Body of pancreas (tissue), 4 donors: ENCODE measurements at regions not wholly inside any gene's neighbourhood (a gene's known extent, or its start where the extent isn't known, plus 50 kb on each side); places are given as distances from the start of the nearest gene placed in this dataset.

ENCODE experiments used
- ATAC-seq: fragments of 150-250 bp; one replicate; pipeline ENCODE4 v1.9.1; 2016
- DNase-seq, 4 donors: peaks; one replicate each; pipeline ENCODE4 v3.0.0-alpha.2; 2019
- H3K27ac ChIP-seq, 4 donors: fragments of 200-600 bp; sonication (generic); 1 replicate in 3 of 4; 2 replicates in 1 of 4; pipeline versions ENCODE4 v1.5.1 to v1.6.1; 2016 to 2019; ENCODE audit warnings: mild to moderate bottlenecking in 1 of 4, mixed read lengths in 1 of 4, moderate library complexity in 1 of 4
- H3K27me3 ChIP-seq, 2 donors: fragments of 200-600 bp; sonication (generic); one replicate each; pipeline ENCODE4 v1.6.0; 2016; ENCODE audit warnings: mild to moderate bottlenecking in 1 of 2
- H3K36me3 ChIP-seq, 2 donors: fragments of 200-600 bp; sonication (generic); replicated peaks in 1 of 2; 2 replicates each; pipeline ENCODE4 v1.5.1; 2016; ENCODE audit warnings: low read depth in 2 of 2; ENCODE audit not compliant: insufficient read depth in 1 of 2
- H3K4me1 ChIP-seq: fragments of 200-600 bp; sonication (generic); one replicate; pipeline ENCODE4 v1.6.0; 2016
- H3K4me3 ChIP-seq, 2 donors: fragments of 200-600 bp; sonication (generic); 1 replicate in 1 of 2; 2 replicates in 1 of 2; pipeline ENCODE4 v1.5.1; 2016 to 2019
- H3K9me3 ChIP-seq, 3 donors: fragments of 200-600 bp; sonication (generic); 1 replicate in 2 of 3; 2 replicates in 1 of 3; pipeline ENCODE4 v1.5.1; 2016
- POLR2A ChIP-seq, 3 donors: fragments of 450-650 bp; IDR thresholded peaks; one replicate each; pipeline ENCODE4 v1.6.1; 2016; ENCODE audit warnings: antibody characterized with exemption in 3 of 3, mild to moderate bottlenecking in 2 of 3
- WGBS, 2 donors: methylation state at CpG; one replicate each; pipeline ENCODE4 v1.1.5; 2017; 5-methylcytosine and 5-hydroxymethylcytosine counted together
- intact Hi-C: fragments of 100-400 bp; cut with DNase I; formaldehyde crosslinking; loops from one replicate; pipeline ENCODE4 v1.15.1; 2023
- TF ChIP-seq, protein P1 (sequence below), 7 experiments: fragments of 450-650 bp in 4 of 7; fragments of 200-600 bp in 3 of 7; sonication (generic) in 3 of 7; IDR thresholded peaks; one replicate each; pipeline ENCODE4 v1.5.1; 2016 to 2019; ENCODE audit warnings: antibody characterized with exemption in 7 of 7

DNA sequence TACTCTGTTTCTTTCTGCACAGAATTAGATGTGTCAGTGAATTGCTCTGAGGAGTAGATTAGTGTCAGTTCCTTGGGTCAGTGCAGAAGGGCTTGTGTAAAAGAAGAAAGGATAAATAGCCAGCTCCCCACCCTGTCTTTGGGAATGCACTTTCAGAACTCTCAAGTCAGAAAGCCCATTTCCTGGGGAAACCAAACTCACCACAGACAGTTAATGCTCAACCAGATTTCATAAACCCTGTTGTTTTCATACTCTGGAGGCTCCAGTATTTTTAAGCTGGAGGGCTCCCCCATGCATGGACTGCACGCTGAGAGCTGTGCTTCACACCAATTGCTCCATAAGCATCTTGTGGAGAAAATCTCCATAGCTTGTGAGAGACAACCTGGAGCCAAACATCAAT is 449.7 kb downstream of the CDH26 start:
- Histone ChIP-seq H3K4me3 (no peak overlapping the region), H3K27ac (no peak overlapping the region), H3K36me3 (no peaks in the 10 kb centered on the region), H3K4me1 (no peaks in the 10 kb centered on the region), H3K9me3 (no peaks in the 10 kb centered on the region), H3K27me3 (no peaks in the 10 kb centered on the region)
- WGBS, 2 donors: 56 to 67% methylated on average over 1 of the region's 1 CpG
- intact Hi-C loops: no loop called here
- ATAC-seq (no peak), DNase-seq (no peak)
- TF ChIP-seq POLR2A (IDR thresholded peaks at IDR 0.05): no peak
- TF ChIP-seq, protein P1, sequence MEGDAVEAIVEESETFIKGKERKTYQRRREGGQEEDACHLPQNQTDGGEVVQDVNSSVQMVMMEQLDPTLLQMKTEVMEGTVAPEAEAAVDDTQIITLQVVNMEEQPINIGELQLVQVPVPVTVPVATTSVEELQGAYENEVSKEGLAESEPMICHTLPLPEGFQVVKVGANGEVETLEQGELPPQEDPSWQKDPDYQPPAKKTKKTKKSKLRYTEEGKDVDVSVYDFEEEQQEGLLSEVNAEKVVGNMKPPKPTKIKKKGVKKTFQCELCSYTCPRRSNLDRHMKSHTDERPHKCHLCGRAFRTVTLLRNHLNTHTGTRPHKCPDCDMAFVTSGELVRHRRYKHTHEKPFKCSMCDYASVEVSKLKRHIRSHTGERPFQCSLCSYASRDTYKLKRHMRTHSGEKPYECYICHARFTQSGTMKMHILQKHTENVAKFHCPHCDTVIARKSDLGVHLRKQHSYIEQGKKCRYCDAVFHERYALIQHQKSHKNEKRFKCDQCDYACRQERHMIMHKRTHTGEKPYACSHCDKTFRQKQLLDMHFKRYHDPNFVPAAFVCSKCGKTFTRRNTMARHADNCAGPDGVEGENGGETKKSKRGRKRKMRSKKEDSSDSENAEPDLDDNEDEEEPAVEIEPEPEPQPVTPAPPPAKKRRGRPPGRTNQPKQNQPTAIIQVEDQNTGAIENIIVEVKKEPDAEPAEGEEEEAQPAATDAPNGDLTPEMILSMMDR (IDR thresholded peaks at IDR 0.05): no peak

DNA sequence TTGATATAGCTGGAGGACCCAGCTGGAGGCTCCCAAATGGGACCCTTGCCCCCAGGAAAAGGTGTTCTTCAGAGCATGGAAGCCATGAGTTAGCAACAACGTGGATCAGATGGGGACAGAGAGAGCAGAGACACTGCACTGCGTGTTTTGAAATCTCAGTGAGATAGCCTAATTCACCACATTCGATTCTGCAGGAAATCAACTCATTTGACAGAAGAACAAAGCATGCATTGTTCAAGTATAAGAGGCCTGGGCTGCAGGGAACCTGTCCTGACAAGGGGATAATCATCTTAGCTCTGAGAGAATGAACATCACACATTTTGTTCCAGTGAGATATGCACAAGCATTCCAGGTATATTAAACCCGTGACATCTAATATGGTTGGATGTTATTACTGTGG is 450.2 kb downstream of the CDH26 start:
- Histone ChIP-seq H3K4me1 (no peaks in the 10 kb centered on the region), H3K27me3 (no peaks in the 10 kb centered on the region), H3K27ac (no peak overlapping the region), H3K36me3 (no peaks in the 10 kb centered on the region), H3K4me3 (no peak overlapping the region), H3K9me3 (no peaks in the 10 kb centered on the region)
- intact Hi-C loops: no loop called here
- WGBS, 2 donors: 22 to 26% methylated on average over 4 of the region's 4 CpGs
- TF ChIP-seq POLR2A (IDR thresholded peaks at IDR 0.05): no peak
- TF ChIP-seq, protein P1 (IDR thresholded peaks at IDR 0.05): no peak
- DNase-seq (no peak), ATAC-seq (no peak)

DNA sequence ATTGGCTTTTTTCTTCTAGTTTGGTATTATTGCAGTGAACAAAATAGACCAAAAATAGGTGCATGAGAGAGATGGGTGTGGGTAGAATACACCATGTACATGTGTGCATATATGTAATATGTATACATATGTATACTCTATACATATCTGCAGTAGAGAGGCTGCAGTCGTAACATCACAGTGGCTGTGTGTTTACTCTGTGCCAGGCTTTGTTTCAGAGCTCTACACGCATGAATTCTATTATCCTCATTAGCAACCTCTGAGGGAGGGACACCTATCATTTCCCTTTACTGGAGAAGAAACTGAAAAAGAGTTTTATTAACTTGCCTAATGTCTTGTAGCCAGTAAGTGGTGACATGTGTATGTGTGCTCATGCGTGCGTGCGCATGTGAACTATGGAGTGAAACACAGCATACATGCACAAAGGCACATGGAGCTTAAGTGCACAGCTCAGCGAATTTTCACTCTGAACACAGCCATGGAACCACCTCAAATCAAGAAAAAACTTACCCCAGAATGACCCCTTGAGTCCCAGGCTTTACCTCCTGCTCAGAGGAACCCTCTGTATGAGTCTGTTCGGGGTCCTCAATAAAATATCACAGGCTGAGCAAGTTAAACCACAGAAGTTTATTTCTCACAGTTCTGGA is 452.5 kb downstream of the CDH26 start:
- DNase-seq: no peak
- intact Hi-C loops: no loop called here
- Histone ChIP-seq H3K27me3 (no peaks in the 10 kb centered on the region), H3K4me3 (no peak overlapping the region), H3K4me1 (no peaks in the 10 kb centered on the region), H3K36me3 (no peaks in the 10 kb centered on the region), H3K9me3 (no peaks in the 10 kb centered on the region), H3K27ac (no peak overlapping the region)
- TF ChIP-seq, protein P1 (IDR thresholded peaks at IDR 0.05): no peak
- TF ChIP-seq POLR2A (IDR thresholded peaks at IDR 0.05): no peak
- WGBS, 2 donors: 65 to 70% methylated on average over 7 of the region's 7 CpGs
- no peak for ATAC-seq

DNA sequence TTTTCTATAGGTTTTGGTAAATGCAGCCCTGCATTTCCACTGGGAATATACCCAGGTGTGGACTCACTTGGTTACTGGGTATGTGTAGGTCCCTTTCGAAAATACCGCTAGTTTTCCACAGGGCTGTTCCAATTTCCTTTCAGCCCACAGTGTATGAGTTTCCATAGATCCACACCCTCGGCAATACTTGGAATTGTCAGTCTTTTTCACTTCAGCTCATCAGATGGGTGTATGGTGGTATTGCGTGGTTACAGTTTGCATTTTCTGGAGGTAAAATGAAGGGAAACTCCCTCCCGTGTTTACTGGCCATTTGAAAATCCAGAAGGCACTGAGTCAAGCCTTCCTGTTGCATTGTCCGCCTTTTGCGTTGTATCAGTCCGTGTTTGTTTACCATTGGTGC is 453.6 kb downstream of the CDH26 start:
- Histone ChIP-seq H3K27me3 (no peaks in the 10 kb centered on the region), H3K4me1 (no peaks in the 10 kb centered on the region), H3K27ac (no peak overlapping the region), H3K4me3 (no peak overlapping the region), H3K9me3 (no peaks in the 10 kb centered on the region), H3K36me3 (no peaks in the 10 kb centered on the region)
- DNase-seq: no peak
- ATAC-seq: no peak
- no peak for TF ChIP-seq POLR2A (IDR thresholded peaks at IDR 0.05)
- TF ChIP-seq, protein P1 (IDR thresholded peaks at IDR 0.05): no peak
- 71 to 81% methylated on average over 8 of the region's 8 CpGs for WGBS, 2 donors
- intact Hi-C loops: no loop called here

DNA sequence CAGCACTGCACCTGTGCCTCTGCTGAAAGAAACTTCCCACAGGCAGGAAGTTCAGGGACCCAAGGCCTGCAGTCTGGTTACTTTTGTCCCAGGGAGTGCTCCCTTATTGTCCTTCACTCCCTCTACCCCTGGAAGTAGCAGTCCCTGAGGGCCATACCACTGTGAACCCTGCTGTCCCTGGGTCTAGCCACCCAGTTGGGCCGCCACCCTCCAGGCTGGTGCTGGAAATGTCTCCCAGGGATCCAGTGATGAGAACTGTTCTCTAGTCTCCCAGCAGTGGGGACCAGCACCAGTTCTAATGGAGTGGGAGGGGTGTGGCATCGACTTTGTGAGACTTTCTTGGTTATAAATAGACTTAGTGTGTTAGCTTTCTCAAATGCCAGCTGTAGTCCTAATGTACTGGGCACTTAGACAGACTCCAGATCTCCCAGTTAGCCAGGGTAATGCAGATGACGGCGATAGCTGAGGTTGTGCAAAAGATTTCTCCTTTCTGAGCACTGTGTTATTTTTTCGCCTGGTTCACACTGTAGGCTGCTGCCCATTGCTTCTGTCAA is 462.5 kb downstream of the CDH26 start:
- Histone ChIP-seq H3K4me1 (no peaks in the 10 kb centered on the region), H3K27ac (no peak overlapping the region), H3K36me3 (no peaks in the 10 kb centered on the region), H3K4me3 (no peak overlapping the region), H3K9me3 (no peaks in the 10 kb centered on the region), H3K27me3 (no peaks in the 10 kb centered on the region)
- TF ChIP-seq, protein P1 (IDR thresholded peaks at IDR 0.05): no peak
- no peak for TF ChIP-seq POLR2A (IDR thresholded peaks at IDR 0.05)
- no peak for DNase-seq
- no peak for ATAC-seq
- WGBS, 2 donors: 78 to 82% methylated on average over 4 to 5 of the region's 5 CpGs
- intact Hi-C loops: no loop called here
